Stimulated activated CD4-positive, alpha-beta T cell treated with anti-CD3 and anti-CD28 coated beads, TNF-alpha, amount 100 ng/mL, for 1 hour (primary cell): ENCODE measurements at regions not wholly inside any gene's neighbourhood (a gene's known extent, or its start where the extent isn't known, plus 50 kb on each side); places are given as distances from the start of the nearest gene placed in this dataset.

Source experiments
- DNase-seq, 3 donors: peaks; one replicate each; pipeline ENCODE4 v3.0.0-alpha.2; 2020; ENCODE audit warnings: low read depth in 3 of 3, low spot score in 1 of 3

- no peak for DNase-seq
These were observed 349.7 kb upstream of the AMELY start for GRCh38 chrY:7261254-7261653.

GRCh38 chrY:7240101-7240500 is 328.5 kb upstream of the AMELY start:
- no peak for DNase-seq

GRCh38 chrY:7211971-7212370 is 300.4 kb upstream of the AMELY start:
- no peak for DNase-seq

GRCh38 chrY:7204456-7204855 is 292.9 kb upstream of the AMELY start:
- no peak for DNase-seq

- no peak for DNase-seq
These were observed 271.0 kb upstream of the AMELY start for GRCh38 chrY:7182591-7182990.

GRCh38 chrY:7177631-7178030 is 266.1 kb upstream of the AMELY start:
- DNase-seq: no peak

- no peak for DNase-seq
These were observed 257.9 kb upstream of the AMELY start for GRCh38 chrY:7169475-7169874.

- DNase-seq: no peak
These were observed 229.9 kb upstream of the AMELY start for GRCh38 chrY:7141477-7141876.
